C1 segment of cervical spinal cord (tissue), 14 donors: ENCODE measurements at regions not wholly inside any gene's neighbourhood (a gene's known extent, or its start where the extent isn't known, plus 50 kb on each side); places are given as distances from the start of the nearest gene placed in this dataset.

ENCODE experiments used
- DNase-seq, 14 donors: peaks; one replicate each; lab custom pipeline; 2025; lab: John Stamatoyannopoulos, UW

DNA sequence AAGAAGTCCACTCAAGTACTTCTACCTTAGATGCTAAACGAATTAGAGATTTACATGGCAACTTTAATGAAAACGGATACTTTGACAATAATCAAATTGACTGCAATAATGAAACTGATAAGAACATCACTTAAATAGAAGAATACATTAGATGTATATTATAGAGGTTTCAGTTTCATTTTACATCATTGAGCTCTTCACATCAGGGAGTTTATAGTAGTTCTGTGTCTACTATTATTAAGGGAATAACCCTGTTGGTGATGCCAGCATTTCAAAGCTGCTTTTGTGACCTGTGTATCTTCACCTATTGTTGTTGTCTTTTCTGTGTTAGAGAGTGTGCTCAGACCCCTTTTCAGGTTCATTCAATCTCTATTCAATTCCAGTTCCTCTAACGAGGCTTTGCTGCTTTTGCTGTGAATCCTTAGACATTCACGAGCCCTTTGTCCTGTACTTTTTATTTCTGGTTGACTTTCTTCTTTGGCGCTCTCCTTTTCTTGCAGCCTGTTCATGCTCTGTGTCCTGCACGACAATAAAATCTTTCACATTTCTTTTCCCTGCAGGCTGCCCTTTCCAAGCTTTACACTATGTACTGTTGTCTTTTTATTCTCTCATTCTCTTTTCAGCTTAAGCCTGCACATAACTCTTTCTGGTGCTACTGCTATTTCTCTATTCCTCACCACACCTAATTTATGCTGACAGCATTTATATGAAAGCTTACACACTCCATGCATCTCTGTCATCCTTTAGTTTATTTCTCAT lies 232.1 kb downstream of the CPE start:
- no peak for DNase-seq

DNA sequence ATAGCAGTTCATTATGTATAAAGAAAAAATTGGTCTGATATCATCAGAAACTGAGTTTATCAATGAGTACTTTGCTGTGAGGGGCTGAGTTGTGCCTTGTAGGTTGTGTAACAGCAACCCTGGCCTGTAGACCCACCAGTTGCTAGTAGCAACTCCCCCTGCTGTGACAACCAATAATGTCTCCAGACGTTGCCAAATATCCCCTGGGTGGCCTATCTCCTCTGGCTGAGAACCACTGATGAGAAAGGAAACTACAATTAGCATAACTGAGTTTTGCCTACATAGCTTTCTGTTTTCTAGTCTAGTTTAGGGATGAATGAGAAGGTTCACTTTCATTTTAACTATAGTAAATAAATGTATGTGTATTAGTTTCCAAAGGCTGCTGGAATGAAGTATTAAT lies 234.1 kb downstream of the CPE start:
- no peak for DNase-seq

DNA sequence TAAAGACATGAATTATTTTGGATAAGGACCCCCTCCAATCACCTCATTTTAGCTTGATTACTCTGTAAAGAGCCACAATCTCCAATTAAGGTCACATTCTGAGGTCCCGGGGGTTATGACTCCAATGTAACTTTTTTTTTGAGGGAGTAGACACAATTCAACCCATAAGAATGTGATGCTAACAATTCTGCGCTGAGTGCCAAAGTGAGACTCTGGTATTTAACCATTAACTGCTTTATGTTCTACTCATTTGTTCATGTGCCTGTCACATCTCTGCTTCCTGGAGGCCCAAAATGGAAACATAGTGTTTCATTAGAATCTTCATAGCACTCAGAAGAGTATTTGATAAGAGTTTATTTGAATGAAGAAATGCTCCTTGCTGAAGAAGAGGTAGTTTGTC lies 234.8 kb downstream of the CPE start:
- DNase-seq, result no peak

DNA sequence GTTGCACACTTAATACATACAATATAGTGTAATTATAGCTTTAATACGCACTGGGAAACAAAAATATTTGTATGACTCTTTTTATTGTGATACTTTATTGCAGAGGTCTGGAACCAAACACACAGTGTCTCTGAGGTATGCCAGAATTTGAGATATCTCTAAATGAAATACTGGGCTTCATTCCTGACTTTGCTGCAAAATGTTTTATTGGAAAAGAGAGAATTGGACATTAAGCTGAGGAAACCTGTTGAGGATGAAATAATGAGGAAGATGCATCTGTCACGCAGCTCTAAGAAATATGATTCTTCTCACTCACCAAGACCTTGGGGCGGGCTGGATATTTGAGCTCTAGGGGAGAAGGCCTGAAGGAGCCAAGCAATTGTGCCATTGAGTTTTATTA lies 242.1 kb downstream of the CPE start:
- DNase-seq, result no peak

DNA sequence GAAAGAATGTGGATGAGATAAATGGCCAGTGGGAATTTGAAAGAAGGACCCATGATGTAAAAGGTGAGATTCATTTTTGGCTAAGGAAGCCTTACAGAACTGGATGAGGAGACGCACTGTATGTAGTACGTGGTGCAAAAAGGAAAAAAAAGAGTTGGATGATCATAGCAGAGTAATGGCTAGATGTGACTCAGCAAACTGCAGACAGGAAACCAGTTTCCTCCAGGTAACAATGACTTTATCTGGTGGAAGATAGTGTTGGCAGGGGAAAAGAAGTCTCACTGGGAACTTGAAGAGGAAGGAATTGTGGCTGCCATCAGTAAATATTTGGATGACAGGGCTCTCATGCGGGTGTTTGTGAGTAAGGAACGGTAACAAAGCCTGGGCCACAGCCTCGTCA lies 243.2 kb downstream of the CPE start:
- DNase-seq, result no peak

- DNase-seq, result no peak
These were observed 246.5 kb downstream of the CPE start for GRCh38 chr4:165625281-165625680.

DNA sequence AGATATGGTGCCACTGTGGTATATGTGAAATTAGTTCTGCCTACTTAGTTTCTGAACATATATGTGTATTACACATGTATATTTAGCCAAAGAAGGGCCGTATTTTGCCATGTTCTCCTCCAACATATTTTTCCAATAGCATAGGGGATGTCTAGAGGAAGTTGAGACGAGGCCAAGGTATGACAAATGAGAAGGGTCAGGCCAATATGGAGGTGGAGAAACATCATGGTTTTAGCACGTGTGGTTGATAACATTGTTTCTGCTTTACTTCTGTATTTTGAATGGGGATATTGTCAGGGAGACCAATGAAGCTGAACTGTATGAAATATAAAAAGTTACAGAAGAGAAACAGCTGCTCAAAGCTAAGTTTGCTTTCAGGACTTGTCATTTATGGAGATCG lies 246.7 kb upstream of the TLL1 start:
- DNase-seq, result no peak

DNA sequence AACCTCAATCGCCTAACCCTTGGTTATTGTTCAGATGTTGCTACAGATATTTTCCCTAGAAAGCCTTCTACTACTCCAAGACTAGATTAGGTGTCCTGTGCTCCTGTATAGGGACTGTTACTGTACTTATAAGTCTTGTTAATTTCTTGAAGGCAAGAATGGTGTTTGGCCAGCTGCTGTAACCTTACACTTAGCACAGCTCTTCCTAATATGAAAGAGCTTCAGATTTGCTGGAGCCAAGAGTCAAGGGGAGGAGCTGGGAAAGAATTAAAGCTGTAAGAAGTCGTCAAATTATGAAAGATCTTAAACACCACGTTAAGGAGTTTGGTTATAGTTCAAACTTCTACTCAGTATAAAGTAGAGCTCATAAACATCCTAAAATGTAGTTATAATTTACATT lies 245.9 kb upstream of the TLL1 start:
- DNase-seq, result no peak

DNA sequence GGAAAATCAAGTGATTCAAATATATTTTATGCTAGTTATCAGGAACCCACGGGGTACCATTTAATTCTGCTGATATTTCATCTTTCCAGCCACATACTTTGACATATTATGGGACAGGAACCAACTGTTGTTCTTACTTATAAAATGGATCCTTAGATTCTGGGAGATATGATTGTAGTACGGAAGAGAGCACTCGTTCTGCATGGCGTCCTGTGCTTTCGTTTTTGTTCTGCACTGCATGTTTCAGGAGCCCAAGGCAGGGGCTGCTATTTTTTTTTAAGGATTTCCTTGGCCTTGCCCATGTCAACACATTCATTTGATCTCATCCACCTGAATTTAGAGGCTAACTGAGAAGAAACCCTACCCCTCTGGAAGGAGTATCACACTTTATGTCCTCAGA lies 245.5 kb upstream of the TLL1 start:
- no peak for DNase-seq

DNA sequence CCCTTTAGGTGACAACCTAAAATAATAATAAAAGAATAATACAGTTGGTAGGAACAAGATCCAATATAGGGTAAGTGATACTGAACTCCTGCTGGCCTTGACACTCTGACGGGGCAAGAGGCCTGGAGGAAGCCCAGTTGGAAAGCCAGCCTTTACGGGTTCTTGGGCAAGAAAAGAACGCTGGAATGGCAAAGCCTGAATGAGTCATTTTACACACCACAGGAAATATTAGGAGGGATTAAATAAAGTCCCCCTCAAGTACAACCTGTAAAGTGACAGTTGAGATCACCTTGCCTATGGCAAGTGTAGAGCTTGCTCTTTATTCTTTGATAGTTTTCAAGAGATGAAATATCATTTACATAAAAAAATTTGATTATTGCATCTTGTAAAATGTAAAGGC lies 244.5 kb upstream of the TLL1 start:
- no peak for DNase-seq

GRCh38 chr4:165630671-165631070 lies 242.4 kb upstream of the TLL1 start:
- DNase-seq, result no peak

DNA sequence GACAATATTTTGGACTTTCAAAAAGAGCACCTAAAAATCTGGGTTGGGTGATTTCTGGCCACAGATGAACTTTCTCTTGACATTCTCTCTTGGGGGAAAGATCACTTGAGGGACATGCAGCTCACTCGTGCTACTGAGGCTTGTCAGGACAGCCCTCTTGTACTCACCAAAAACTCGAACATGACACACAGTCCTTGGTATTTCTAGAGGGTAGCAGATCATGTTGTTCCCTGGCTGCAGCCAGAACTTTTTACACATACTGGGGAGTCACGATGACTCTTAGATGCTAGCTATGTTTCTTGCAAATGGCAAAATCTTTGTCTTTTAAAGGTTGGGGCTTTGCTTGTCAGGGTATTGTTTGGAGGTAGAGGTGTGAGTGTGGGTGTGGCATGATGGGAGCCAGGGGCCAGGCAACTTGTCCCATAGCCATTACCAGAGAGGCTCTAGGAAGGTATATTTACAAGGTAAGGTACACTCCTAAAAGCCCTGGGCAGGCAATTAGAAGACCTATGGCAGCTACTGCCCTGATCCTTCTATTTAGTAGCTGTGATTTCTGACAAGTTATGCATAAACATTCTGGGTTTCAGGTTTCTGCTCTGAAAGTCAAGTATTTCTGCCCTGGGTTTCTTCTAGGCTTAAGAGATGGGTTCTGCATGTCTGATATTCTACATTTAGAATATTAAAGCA lies 241.7 kb upstream of the TLL1 start:
- DNase-seq, result no peak

DNA sequence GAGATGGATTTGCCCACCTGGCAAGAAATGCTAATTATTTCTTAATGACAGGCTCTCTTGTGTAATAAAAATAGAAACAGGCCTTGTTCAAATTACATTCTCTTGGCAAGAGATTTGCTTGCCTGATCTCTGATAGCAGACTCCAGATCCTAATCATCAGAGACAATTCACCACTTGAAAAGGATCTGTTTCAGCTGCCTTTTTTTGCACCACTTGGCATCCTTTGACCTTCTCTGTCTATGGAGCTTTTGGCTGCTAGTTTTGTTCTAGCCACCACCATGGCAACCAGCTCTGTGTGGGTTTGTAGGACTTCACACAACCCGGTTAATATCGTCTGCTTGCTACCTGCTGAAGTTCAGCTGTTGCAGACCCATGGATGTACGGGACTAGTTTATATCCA lies 241.1 kb upstream of the TLL1 start:
- peak in 1 of 14 donors; percentile 91 for DNase-seq

GRCh38 chr4:165634766-165635165 lies 238.3 kb upstream of the TLL1 start:
- DNase-seq, result no peak

DNA sequence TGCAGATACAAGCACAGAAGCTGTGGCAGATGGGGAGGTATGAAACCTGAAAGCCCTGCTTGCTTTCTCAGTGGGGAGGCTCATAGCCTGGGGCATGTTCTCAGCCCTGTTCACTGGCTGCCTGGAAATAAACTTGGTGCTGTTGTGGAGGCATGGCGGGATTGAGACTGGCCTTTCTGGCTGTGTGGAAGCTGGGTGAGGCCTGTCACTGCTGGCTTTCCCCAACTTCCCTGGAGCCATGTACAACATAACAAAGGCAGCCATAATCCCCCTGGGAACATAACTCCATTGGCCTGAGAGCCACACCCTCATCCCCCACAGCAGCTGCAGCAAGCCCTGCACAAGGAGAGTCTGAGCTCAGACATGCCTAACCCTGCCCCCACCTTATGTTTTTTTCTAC lies 237.7 kb upstream of the TLL1 start:
- peak in 1 of 14 donors; percentile 25 for DNase-seq

- DNase-seq, result no peak
These were observed 237.1 kb upstream of the TLL1 start for GRCh38 chr4:165635951-165636350.

DNA sequence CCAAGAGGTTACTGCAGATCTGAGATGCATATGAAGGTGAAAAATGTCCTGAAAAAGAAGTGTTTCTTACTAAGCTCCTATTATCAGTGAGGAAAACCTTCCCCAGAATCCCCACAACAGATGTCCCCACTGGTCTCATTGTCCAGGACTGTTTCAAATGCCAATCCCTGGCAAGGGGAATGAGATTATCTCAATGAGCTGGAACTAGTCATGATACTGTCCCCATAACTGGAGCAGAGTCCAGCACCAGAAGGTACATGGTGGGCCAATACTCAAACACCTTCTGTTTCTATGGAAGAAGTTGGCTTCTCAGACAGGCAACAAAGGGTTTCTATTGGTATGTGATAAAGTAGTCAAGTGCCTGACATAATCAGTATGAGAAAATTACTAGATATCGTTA lies 221.1 kb upstream of the TLL1 start:
- DNase-seq, result peak in 2 of 14 donors; percentile 5 to 97

DNA sequence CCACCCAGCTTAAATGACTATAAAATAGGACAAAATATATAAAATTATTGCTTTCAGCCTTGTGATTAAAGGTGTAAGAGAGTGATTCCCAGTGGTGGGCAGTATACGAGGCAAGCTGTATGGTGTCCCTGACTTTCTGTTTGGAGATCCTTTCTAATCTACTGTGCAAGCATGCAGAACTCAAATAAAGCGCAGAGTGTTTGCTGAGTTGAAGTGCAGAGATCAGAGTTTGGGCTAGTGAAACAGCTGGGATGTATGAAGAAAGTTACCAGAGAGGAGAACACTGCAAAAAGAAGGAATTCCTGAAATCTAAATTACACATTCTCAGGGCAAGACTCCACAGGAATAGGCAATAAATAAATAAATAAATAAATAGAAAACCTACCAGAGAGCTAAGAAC lies 218.5 kb upstream of the TLL1 start:
- DNase-seq, result no peak

DNA sequence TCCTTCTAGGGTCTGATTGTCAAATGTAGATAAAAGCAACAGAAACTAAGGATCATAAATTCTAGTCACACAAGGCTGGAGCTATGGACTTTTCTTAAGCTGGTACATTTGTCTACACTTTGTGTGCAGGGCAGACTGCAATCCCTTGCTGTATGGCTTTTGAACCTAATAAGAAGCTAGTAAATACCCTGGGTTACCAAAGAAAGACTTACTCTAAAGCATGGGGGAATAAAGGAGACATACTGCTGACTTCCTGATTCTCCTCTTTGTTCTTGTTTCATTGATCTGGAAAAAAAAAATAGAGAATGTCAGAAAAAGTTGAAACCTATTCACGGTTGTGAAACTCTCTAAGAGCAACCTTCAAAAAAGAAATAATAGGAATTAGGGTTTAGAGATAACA lies 216.6 kb upstream of the TLL1 start:
- no peak for DNase-seq

DNA sequence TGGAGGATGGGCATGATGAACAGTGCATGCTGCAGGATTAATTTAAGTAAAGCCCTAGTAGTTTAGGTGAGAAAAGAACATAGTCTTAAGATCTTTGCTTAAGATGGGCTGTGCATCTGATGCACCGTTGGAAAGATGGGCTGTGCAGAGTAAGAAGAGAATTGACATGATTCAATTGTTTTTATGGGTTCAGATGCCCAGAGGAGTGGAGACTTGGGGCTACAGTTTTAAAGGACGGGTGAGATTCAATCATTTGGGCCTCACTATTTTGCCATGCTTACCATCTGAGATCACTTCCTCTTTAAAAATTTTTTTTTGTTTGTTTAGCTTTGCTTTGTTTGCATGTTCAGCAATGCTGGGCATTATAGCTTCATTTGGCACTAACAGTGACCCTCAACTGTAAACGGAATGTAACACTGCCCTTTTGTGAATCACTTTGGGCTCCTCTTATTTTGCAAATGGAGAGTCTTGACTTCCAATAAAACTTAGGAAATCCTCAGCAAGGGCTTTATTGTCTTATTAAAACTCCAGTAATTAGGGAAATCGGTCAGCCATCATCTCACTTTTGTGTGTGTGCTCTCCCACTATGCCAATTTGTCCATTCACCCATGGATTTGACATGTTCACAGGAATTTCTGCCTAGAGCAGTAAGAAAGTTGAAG lies 216.1 kb upstream of the TLL1 start:
- DNase-seq, result no peak

- no peak for DNase-seq
These were observed 210.7 kb upstream of the TLL1 start for GRCh38 chr4:165662341-165662740.

DNA sequence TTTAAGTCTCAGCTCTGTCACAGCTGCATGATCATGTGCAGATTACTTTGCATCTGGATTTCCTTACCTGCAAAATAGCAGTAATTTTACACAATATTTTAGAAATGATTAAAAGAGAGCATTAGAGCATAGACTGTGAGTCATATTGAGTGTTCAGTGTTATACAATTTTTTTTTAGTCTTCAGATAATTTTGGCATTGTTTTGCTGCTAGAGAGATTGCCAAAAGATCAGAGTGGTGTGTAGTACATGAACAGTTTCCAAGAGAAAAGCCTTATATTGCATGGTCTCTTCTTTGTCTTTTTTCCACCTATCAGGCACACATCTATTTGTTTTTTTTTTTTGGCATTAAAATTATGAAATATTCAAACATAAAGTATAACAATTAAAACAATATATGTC lies 209.6 kb upstream of the TLL1 start:
- DNase-seq, result no peak

- no peak for DNase-seq
These were observed 206.2 kb upstream of the TLL1 start for GRCh38 chr4:165666836-165667235.
